Retinal pigment epithelial cell (primary cell): ENCODE measurements at regions not wholly inside any gene's neighbourhood (a gene's known extent, or its start where the extent isn't known, plus 50 kb on each side); places are given as distances from the start of the nearest gene placed in this dataset.

Source experiments
- DNase-seq: peaks from one replicate; pipeline ENCODE4 v3.0.0-alpha.2; 2010; ENCODE audit warnings: low read depth
- H3K4me3 ChIP-seq: 2 replicates; pipeline ENCODE4 v1.5.1; 2011; ENCODE audit warnings: mild to moderate bottlenecking, low read length, control low read depth, moderate library complexity
- TF ChIP-seq, protein P1 (sequence below): conservative IDR thresholded peaks from 2 replicates; pipeline ENCODE4 v1.5.1; 2011; ENCODE audit warnings: low read depth, low read length, control low read depth, inconsistent platforms

- no peak overlapping the region for H3K4me3 ChIP-seq
- TF ChIP-seq, protein P1, sequence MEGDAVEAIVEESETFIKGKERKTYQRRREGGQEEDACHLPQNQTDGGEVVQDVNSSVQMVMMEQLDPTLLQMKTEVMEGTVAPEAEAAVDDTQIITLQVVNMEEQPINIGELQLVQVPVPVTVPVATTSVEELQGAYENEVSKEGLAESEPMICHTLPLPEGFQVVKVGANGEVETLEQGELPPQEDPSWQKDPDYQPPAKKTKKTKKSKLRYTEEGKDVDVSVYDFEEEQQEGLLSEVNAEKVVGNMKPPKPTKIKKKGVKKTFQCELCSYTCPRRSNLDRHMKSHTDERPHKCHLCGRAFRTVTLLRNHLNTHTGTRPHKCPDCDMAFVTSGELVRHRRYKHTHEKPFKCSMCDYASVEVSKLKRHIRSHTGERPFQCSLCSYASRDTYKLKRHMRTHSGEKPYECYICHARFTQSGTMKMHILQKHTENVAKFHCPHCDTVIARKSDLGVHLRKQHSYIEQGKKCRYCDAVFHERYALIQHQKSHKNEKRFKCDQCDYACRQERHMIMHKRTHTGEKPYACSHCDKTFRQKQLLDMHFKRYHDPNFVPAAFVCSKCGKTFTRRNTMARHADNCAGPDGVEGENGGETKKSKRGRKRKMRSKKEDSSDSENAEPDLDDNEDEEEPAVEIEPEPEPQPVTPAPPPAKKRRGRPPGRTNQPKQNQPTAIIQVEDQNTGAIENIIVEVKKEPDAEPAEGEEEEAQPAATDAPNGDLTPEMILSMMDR, result no peak
- DNase-seq, result no peak
These were observed 437.4 kb upstream of the MIR17HG start for GRCh38 chr13:90910018-90910639.

DNA sequence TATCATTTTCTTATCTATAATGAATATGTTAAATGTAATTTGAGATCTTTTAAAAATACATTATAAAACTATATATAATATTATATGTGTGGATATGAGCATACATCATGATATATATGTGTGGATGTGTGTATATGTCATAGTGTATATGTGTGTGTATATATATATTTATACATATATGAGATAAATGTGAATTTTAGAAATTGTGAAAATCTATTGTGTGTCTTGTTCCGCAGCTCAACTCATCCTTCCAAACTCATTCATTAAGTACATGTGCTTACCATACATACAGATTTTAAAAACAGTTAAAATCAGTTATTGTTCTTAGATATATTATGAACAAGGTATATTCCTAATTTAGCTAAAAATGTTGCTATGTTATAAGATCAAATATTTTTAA lies 435.2 kb upstream of the MIR17HG start:
- no peak for DNase-seq
- TF ChIP-seq, protein P1, result no peak
- H3K4me3 ChIP-seq, result no peak overlapping the region

- no peak overlapping the region for H3K4me3 ChIP-seq
- peak; percentile 29 for DNase-seq
- TF ChIP-seq, protein P1, result no peak
These were observed 429.0 kb upstream of the MIR17HG start for GRCh38 chr13:90918536-90918935.

GRCh38 chr13:90919153-90919552 lies 428.3 kb upstream of the MIR17HG start:
- no peak overlapping the region for H3K4me3 ChIP-seq
- DNase-seq, result no peak
- TF ChIP-seq, protein P1, result no peak

- TF ChIP-seq, protein P1, result no peak
- no peak for DNase-seq
- no peak overlapping the region for H3K4me3 ChIP-seq
These were observed 421.0 kb upstream of the MIR17HG start for GRCh38 chr13:90926459-90926858.

GRCh38 chr13:90928109-90928508 lies 419.4 kb upstream of the MIR17HG start:
- no peak overlapping the region for H3K4me3 ChIP-seq
- TF ChIP-seq, protein P1, result no peak
- no peak for DNase-seq

DNA sequence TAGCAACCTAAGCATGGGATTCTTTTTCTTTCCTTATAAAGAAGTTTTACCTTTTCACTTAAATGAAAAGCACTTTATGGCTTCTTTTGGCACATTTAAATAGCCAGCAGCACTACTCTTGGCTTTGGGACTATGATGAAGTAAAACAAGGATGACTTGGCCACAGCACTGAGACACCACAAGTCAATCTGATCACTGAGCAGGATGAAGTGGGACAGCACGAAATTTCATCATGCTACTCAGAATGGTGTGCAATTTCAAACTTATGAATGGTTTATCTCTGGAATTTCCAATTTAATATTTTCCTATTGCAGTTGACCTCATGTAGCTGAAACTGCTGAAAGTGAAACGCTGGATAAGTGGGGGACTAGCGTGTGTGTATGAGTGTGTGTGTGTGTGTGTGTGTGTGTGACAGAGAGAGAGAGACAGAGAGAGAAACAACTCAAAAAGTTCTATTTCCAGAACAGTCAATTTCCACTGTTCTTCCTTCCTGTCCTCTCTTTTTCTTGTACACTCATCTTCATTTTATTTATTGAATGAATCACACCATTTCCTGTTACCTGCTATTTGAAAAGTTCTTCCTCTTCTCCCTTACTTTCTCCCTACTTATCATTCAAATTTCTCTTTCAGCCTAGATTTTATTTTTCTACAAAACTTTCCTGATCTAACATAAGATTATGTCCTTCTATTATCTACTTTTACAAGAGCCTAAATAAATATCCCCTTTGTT lies 414.2 kb upstream of the MIR17HG start:
- no peak overlapping the region for H3K4me3 ChIP-seq
- TF ChIP-seq, protein P1, result no peak
- no peak for DNase-seq
